A549 (cell line): ENCODE measurements at regions not wholly inside any gene's neighbourhood (a gene's known extent, or its start where the extent isn't known, plus 50 kb on each side); places are given as distances from the start of the nearest gene placed in this dataset.

Experiments used
- ATAC-seq, 2 experiments: fragments of 200-7000 bp in 1 of 2; fragments of >200 bp in 1 of 2; cut with Nextera tagmentation in 1 of 2; cut with Tn5 transposase in 1 of 2; 3 replicates each; pipeline versions ENCODE4 v1.8.0 to v1.9.1; 2018 to 2020; ENCODE audit warnings: mild to moderate bottlenecking in 1 of 2, moderate library complexity in 1 of 2
- CTCF ChIA-PET: fragments of 300-600 bp; sonication (Branson Sonifier 250); formaldehyde crosslinking; extraction: SDS; loops from one replicate; lab custom pipeline; 2021; ENCODE audit warnings: antibody characterized with exemption, inconsistent platforms; lab: Yijun Ruan, JAX
- POLR2A ChIA-PET: fragments of 350-600 bp; formaldehyde crosslinking; extraction: SDS; loops from one replicate; lab custom pipeline; 2021; ENCODE audit warnings: antibody characterized with exemption, inconsistent platforms; lab: Yijun Ruan, JAX
- DNase-seq, 2 experiments: peaks; one replicate each; pipeline versions ENCODE4 v3.0.0 to v3.0.0-alpha.2; 2011 to 2016; ENCODE audit warnings: low read depth in 1 of 2, low spot score in 1 of 2
- FAIRE-seq: peaks from 2 replicates; lab custom pipeline; 2011; peaks lifted over from hg19 to GRCh38; lab: Jason Lieb, UNC
- H3K27ac ChIP-seq, 2 experiments: fragments of >200 bp; sonication (Bioruptor Twin); formaldehyde crosslinking; 3 replicates each; pipeline ENCODE4 v1.5.1; 2016 to 2017
- H3K4me1 ChIP-seq: fragments of >200 bp; sonication (Bioruptor Twin); formaldehyde crosslinking; 3 replicates; pipeline ENCODE4 v1.6.1; 2016
- H3K4me2 ChIP-seq: fragments of >200 bp; sonication (Bioruptor Twin); formaldehyde crosslinking; 3 replicates; pipeline ENCODE4 v1.6.1; 2016
- H3K4me3 ChIP-seq: fragments of >200 bp; sonication (Bioruptor Twin); formaldehyde crosslinking; 3 replicates; pipeline ENCODE4 v1.5.1; 2016
- H3K9me3 ChIP-seq: fragments of >200 bp; sonication (Bioruptor Twin); formaldehyde crosslinking; 3 replicates; pipeline ENCODE4 v1.6.1; 2016
- CBX2 ChIP-seq: fragments of 200-600 bp; sonication (generic); IDR thresholded peaks from 2 replicates; pipeline ENCODE4 v1.6.1; 2016; ENCODE audit warnings: low read depth, mild to moderate bottlenecking, borderline replicate concordance
- CBX8 ChIP-seq: fragments of 200-600 bp; sonication (generic); IDR thresholded peaks from 2 replicates; pipeline ENCODE4 v1.6.1; 2016
- CEBPB ChIP-seq, 2 experiments: fragments of >200 bp in 1 of 2; sonication (Bioruptor Twin) in 1 of 2; formaldehyde crosslinking in 1 of 2; IDR thresholded peaks; 2 replicates each; pipeline ENCODE4 v1.6.1; 2012 to 2016
- E2F6 ChIP-seq: IDR thresholded peaks from 2 replicates; pipeline ENCODE4 v1.6.1; 2012; ENCODE audit warnings: low read depth, borderline replicate concordance
- EHMT2 ChIP-seq: fragments of 200-600 bp; sonication (generic); IDR thresholded peaks from 2 replicates; pipeline ENCODE4 v1.6.1; 2016; ENCODE audit warnings: antibody characterized with exemption, low read depth, mild to moderate bottlenecking, moderate library complexity
- HES2 ChIP-seq: fragments of >200 bp; sonication (Bioruptor Twin); formaldehyde crosslinking; IDR thresholded peaks from 2 replicates; pipeline ENCODE4 v1.6.1; 2016
- HMGXB4 ChIP-seq: fragments of 250-450 bp; sonication (Bioruptor Pico); IDR thresholded peaks from 2 replicates; pipeline ENCODE4 v1.5.0; 2021; ENCODE audit warnings: mild to moderate bottlenecking, moderate library complexity, borderline replicate concordance
- JUNB ChIP-seq: fragments of >200 bp; sonication (Bioruptor Twin); formaldehyde crosslinking; IDR thresholded peaks from 2 replicates; pipeline ENCODE4 v1.6.1; 2016
- KDM1A ChIP-seq: fragments of 200-600 bp; sonication (generic); IDR thresholded peaks from 2 replicates; pipeline ENCODE4 v1.6.1; 2016; ENCODE audit warnings: low read depth, mild to moderate bottlenecking
- MAZ ChIP-seq: fragments of 150-350 bp; IDR thresholded peaks from 2 replicates; pipeline ENCODE4 v1.6.1; 2014; ENCODE audit warnings: antibody characterized with exemption, low read depth, low read length, borderline replicate concordance
- PBX3 ChIP-seq: IDR thresholded peaks from 2 replicates; pipeline ENCODE4 v1.6.1; 2012
- PHF8 ChIP-seq: fragments of 200-600 bp; sonication (generic); IDR thresholded peaks from 2 replicates; pipeline ENCODE4 v1.6.1; 2016; ENCODE audit warnings: low read depth, mild to moderate bottlenecking, antibody characterized with exemption, moderate library complexity, borderline replicate concordance
- POLR2A ChIP-seq: IDR thresholded peaks from 2 replicates; pipeline ENCODE4 v1.6.1; 2012; ENCODE audit warnings: mild to moderate bottlenecking, low read length
- RCOR1 ChIP-seq: fragments of 150-350 bp; IDR thresholded peaks from 2 replicates; pipeline ENCODE4 v1.6.1; 2014; ENCODE audit warnings: antibody characterized with exemption, low read length, low read depth
- RNF2 ChIP-seq: fragments of 200-600 bp; sonication (generic); IDR thresholded peaks from 2 replicates; pipeline ENCODE4 v1.6.1; 2016; ENCODE audit warnings: low read depth, mild to moderate bottlenecking, antibody characterized with exemption, moderate library complexity, borderline replicate concordance
- SMC3 ChIP-seq: fragments of >200 bp; sonication (Bioruptor Twin); formaldehyde crosslinking; IDR thresholded peaks from 3 replicates; pipeline ENCODE4 v1.6.1; 2018; ENCODE audit warnings: inconsistent platforms
- SREBF2 ChIP-seq: fragments of 450-650 bp; IDR thresholded peaks from 2 replicates; pipeline ENCODE4 v1.6.1; 2014; ENCODE audit warnings: mild to moderate bottlenecking, moderate library complexity
- ZC3H11A ChIP-seq: fragments of 450-650 bp; IDR thresholded peaks from 2 replicates; pipeline ENCODE4 v1.6.1; 2014; ENCODE audit warnings: antibody characterized with exemption, mild to moderate bottlenecking
- ZFP36 ChIP-seq: fragments of 450-650 bp; IDR thresholded peaks from 2 replicates; pipeline ENCODE4 v1.6.1; 2014; ENCODE audit warnings: borderline replicate concordance; ENCODE audit not compliant: partially characterized antibody
- ZNF302 ChIP-seq: fragments of 250-450 bp; sonication (Bioruptor Pico); IDR thresholded peaks from 2 replicates; pipeline ENCODE4 v1.9.0; 2021; ENCODE audit warnings: inconsistent platforms, mild to moderate bottlenecking, moderate library complexity
- WGBS: methylation state at CpG from one replicate; pipeline ENCODE4 v1.1.6; 2017; ENCODE audit errors: missing lambda C conversion rate; 5-methylcytosine and 5-hydroxymethylcytosine counted together

GRCh38 chr12:11517080-11517479 is 121.7 kb upstream of the PRB2 start:
- TF ChIP-seq RCOR1 (no peak), RNF2 (peak; percentile 86; the same call in 1 of the 2 replicates)
- 0 out of 3 replicates have a peak overlapping the region, but pooled peaks have one; percentile 17 for H3K4me2 ChIP-seq
- no peak overlapping the region for H3K4me3 ChIP-seq
- no peaks in the 10 kb centered on the region for H3K4me1 ChIP-seq
- DNase-seq (no peak), FAIRE-seq (no peak), ATAC-seq (no peak)
- H3K9me3 ChIP-seq, result no peaks in the 10 kb centered on the region
- ChIA-PET CTCF (no interaction called here), POLR2A (no interaction called here)
- no peak overlapping the region for H3K27ac ChIP-seq
- 50% methylated on average over 6 of the region's 6 CpGs for WGBS

GRCh38 chr12:11524446-11524845 is 125.0 kb upstream of the ETV6 start:
- DNase-seq (no peak), ATAC-seq (no peak)
- Histone ChIP-seq H3K9me3 (no peaks in the 10 kb centered on the region), H3K4me2 (no peak overlapping the region), H3K4me1 (no peaks in the 10 kb centered on the region), H3K27ac (no peak overlapping the region), H3K4me3 (no peak overlapping the region)
- CTCF ChIA-PET, result no interaction called here
- no peak for TF ChIP-seq SREBF2
- no peak for TF ChIP-seq E2F6
- TF ChIP-seq HMGXB4 (CRISPR knock-in tag), result no peak
- no peak for TF ChIP-seq ZNF302
- no peak for TF ChIP-seq ZFP36
- TF ChIP-seq PBX3, result no peak
- TF ChIP-seq POLR2A, result no peak
- TF ChIP-seq PHF8, result no peak
- no peak for TF ChIP-seq CBX2
- TF ChIP-seq EHMT2, result no peak
- TF ChIP-seq MAZ, result no peak
- TF ChIP-seq HES2, result no peak
- TF ChIP-seq KDM1A, result no peak
- no peak for TF ChIP-seq CBX8
- no peak for TF ChIP-seq ZC3H11A
- TF ChIP-seq, all 56 proteins: peak for 0
- no peak for FAIRE-seq
- POLR2A ChIA-PET, result no interaction called here
- 2% methylated on average over 1 of the region's 1 CpG for WGBS

- no peak for FAIRE-seq
- CTCF ChIA-PET, result no interaction called here
Observed at GRCh38 chr12:11534064-11534463, 115.4 kb upstream of the ETV6 start.

More at GRCh38 chr12:11534064-11534463, 115.4 kb upstream of the ETV6 start:
- POLR2A ChIA-PET, result no interaction called here
- no peak overlapping the region for H3K4me3 ChIP-seq
- no peak for ATAC-seq
- H3K4me2 ChIP-seq, result no peak overlapping the region
- no peak for TF ChIP-seq POLR2A
- no peak for TF ChIP-seq E2F6
- TF ChIP-seq ZC3H11A, result no peak
- no peak for TF ChIP-seq JUNB
- no peak for TF ChIP-seq CBX8
- no peak for TF ChIP-seq PBX3
- TF ChIP-seq SMC3, result no peak
- 0 out of 4 replicates have a peak, but pooled peaks of 1 of the 2 experiments have one; percentile 20 for TF ChIP-seq CEBPB (IDR thresholded peaks at IDR 0.05)
- TF ChIP-seq, all 56 proteins: peak for 1
- DNase-seq, result no peak
- no peaks in the 10 kb centered on the region for H3K4me1 ChIP-seq
- H3K27ac ChIP-seq, result no peak overlapping the region
- no peaks in the 10 kb centered on the region for H3K9me3 ChIP-seq
